ENCODE measurements at regions not wholly inside any gene's neighbourhood (a gene's known extent, or its start where the extent isn't known, plus 50 kb on each side); places are given as distances from the start of the nearest gene placed in this dataset.

- TF ChIP-seq CTCF (IDR thresholded peaks at IDR 0.05) (no peak), POLR2A (IDR thresholded peaks at IDR 0.05; ENCODE audit: low read depth) (no peak)
Measured at GRCh38 chrX:44619039-44619438, 76.4 kb upstream of the FUNDC1 start.
